Endothelial cell of umbilical vein (primary cell): ENCODE measurements at regions not wholly inside any gene's neighbourhood (a gene's known extent, or its start where the extent isn't known, plus 50 kb on each side); places are given as distances from the start of the nearest gene placed in this dataset.

Experiments used
- EZH2 ChIP-seq: IDR thresholded peaks from 2 replicates; pipeline ENCODE4 v1.6.1; 2012; ENCODE audit warnings: borderline replicate concordance, low read depth, mild to moderate bottlenecking, moderate library complexity, low read length, inconsistent platforms; ENCODE audit not compliant: severe bottlenecking
- TF ChIP-seq, protein P1 (sequence below), 2 donors: IDR thresholded peaks; 1 replicate in 1 of 2; 2 replicates in 1 of 2; pipeline ENCODE4 v1.5.1; 2011; ENCODE audit warnings: low read length in 2 of 2, mild to moderate bottlenecking in 2 of 2, moderate library complexity in 2 of 2, control low read depth in 1 of 2, inconsistent platforms in 1 of 2, low read depth in 1 of 2; ENCODE audit not compliant: insufficient read depth in 1 of 2; ENCODE audit errors: extremely low read depth in 1 of 2

GRCh38 chr19:31890230-31890629, 455.2 kb upstream of the ZNF507 start:
- TF ChIP-seq EZH2: no peak
- TF ChIP-seq, protein P1, sequence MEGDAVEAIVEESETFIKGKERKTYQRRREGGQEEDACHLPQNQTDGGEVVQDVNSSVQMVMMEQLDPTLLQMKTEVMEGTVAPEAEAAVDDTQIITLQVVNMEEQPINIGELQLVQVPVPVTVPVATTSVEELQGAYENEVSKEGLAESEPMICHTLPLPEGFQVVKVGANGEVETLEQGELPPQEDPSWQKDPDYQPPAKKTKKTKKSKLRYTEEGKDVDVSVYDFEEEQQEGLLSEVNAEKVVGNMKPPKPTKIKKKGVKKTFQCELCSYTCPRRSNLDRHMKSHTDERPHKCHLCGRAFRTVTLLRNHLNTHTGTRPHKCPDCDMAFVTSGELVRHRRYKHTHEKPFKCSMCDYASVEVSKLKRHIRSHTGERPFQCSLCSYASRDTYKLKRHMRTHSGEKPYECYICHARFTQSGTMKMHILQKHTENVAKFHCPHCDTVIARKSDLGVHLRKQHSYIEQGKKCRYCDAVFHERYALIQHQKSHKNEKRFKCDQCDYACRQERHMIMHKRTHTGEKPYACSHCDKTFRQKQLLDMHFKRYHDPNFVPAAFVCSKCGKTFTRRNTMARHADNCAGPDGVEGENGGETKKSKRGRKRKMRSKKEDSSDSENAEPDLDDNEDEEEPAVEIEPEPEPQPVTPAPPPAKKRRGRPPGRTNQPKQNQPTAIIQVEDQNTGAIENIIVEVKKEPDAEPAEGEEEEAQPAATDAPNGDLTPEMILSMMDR (IDR thresholded peaks at IDR 0.05; ENCODE audit: extremely low read depth in 1 of 2, insufficient read depth in 1 of 2, low read depth in 1 of 2, low read length in 2 of 2): no peak
